ENCODE measurements at regions not wholly inside any gene's neighbourhood (a gene's known extent, or its start where the extent isn't known, plus 50 kb on each side); places are given as distances from the start of the nearest gene placed in this dataset.

DNA sequence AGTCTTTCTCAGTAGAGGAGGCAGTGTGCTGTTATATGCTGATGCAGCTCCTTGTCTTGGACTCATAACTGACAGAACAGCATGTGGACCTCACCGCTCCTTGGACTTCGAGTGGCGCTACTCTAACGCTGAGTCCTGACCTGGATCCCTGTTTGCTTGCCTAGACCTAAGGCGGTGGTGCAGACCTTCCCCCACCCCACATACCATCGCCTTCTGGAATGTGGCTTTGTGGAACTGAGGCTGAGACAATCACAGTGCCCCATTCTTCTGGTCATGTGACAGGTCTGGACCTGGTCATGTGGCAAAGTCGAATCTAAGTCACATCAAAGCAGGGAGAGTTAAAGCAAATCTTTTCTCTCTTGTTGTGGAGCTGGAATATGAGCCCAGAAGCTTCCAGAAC lies 190.7 kb upstream of the MKI67 start:
- no peak for TF ChIP-seq MYC (IDR thresholded peaks at IDR 0.05; ENCODE audit: low read depth, low read length)
- TF ChIP-seq JUN (IDR thresholded peaks at IDR 0.05; ENCODE audit: borderline replicate concordance, insufficient read depth, insufficient read length, low read depth) = no peak
- TF ChIP-seq, protein P1, sequence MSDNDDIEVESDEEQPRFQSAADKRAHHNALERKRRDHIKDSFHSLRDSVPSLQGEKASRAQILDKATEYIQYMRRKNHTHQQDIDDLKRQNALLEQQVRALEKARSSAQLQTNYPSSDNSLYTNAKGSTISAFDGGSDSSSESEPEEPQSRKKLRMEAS (IDR thresholded peaks at IDR 0.05; ENCODE audit: insufficient read depth, insufficient read length) = no peak
- TF ChIP-seq GATA2 (IDR thresholded peaks at IDR 0.05; ENCODE audit: insufficient read depth, insufficient read length, low read depth, low read length) = no peak
- no peak for TF ChIP-seq FOS (IDR thresholded peaks at IDR 0.05; ENCODE audit: borderline replicate concordance, insufficient read depth, low read length)
- TF ChIP-seq POLR2A (IDR thresholded peaks at IDR 0.05; ENCODE audit: low read depth, low read length) = no peak
- TF ChIP-seq CTCF (IDR thresholded peaks at IDR 0.05; ENCODE audit: extremely low read depth in 1 of 2, insufficient read depth in 1 of 2, low read depth in 1 of 2, low read length in 2 of 2) = no peak
- no peak for TF ChIP-seq POLR2AphosphoS5 (IDR thresholded peaks at IDR 0.05; ENCODE audit: insufficient read depth, low read depth, low read length)
- TF ChIP-seq EZH2 (IDR thresholded peaks at IDR 0.05; ENCODE audit: borderline replicate concordance, low read depth, low read length, severe bottlenecking) = no peak
- Histone ChIP-seq H2AFZ (ENCODE audit: low read depth, low read length) (no peak overlapping the region), H3K79me2 (ENCODE audit: control insufficient read depth, insufficient read depth, low read length) (no peaks in the 10 kb centered on the region), H4K20me1 (replicated peaks; ENCODE audit: control insufficient read depth, extremely low read depth, insufficient read depth, low read length) (no peaks in the 10 kb centered on the region), H3K9ac (replicated peaks; ENCODE audit: extremely low read depth, insufficient read depth, low read length) (no peak overlapping the region), H3K27ac (ENCODE audit: insufficient read depth, low read depth, low read length) (no peak overlapping the region), H3K9me3 (replicated peaks; ENCODE audit: control insufficient read depth, insufficient read depth, low read length) (no peaks in the 10 kb centered on the region), H3K9me1 (replicated peaks; ENCODE audit: control insufficient read depth, extremely low read depth, insufficient read depth, low read length) (no peaks in the 10 kb centered on the region), H3K4me1 (ENCODE audit: control insufficient read depth, extremely low read depth, insufficient read depth, low read length) (no peaks in the 10 kb centered on the region), H3K27me3 (ENCODE audit: control insufficient read depth in 2 of 2, insufficient read depth in 2 of 2, low read length in 2 of 2) (no peaks in the 10 kb centered on the region), H3K36me3 (ENCODE audit: control insufficient read depth in 2 of 2, extremely low read depth in 1 of 2, insufficient read depth in 2 of 2, low read length in 2 of 2) (no peaks in the 10 kb centered on the region), H3K4me2 (ENCODE audit: insufficient read depth, low read length) (no peak overlapping the region), H3K4me3 (replicated peaks in 1 of 3; ENCODE audit: insufficient read depth in 1 of 3, low read depth in 1 of 3, low read length in 3 of 3) (no peak overlapping the region)
- ChIA-PET CTCF (no interaction called here), POLR2A (no interaction called here)
- dilution Hi-C loops (cut with MboI; ENCODE audit: extremely low pct_ligation_motif_present, low sequenced_read_pairs) (no loop called here), intact Hi-C loops (cut with micrococcal nuclease) (no loop called here)
- no TSS peak for BruUV-seq (replicated peaks)
- FAIRE-seq (no peak), DNase-seq (ENCODE audit: low read depth, low spot score) (no peak)
